Osteoblast (primary cell): ENCODE measurements at regions not wholly inside any gene's neighbourhood (a gene's known extent, or its start where the extent isn't known, plus 50 kb on each side); places are given as distances from the start of the nearest gene placed in this dataset.

Experiments
- DNase-seq: peaks from one replicate; pipeline ENCODE4 v3.0.0; 2011; ENCODE audit warnings: low spot score, mixed read lengths; ENCODE audit not compliant: insufficient read length; ENCODE audit errors: missing footprints
- H2AFZ ChIP-seq: 2 replicates; pipeline ENCODE4 v1.6.0; 2011; ENCODE audit warnings: mild to moderate bottlenecking, low read length
- H3K27ac ChIP-seq: 2 replicates; pipeline ENCODE4 v1.5.1; 2011; ENCODE audit warnings: mild to moderate bottlenecking, low read depth, low read length, moderate library complexity
- H3K27me3 ChIP-seq: 2 replicates; pipeline ENCODE4 v1.6.0; 2012; ENCODE audit warnings: mild to moderate bottlenecking, control low read depth, inconsistent platforms, low read length, moderate library complexity; ENCODE audit not compliant: insufficient read depth
- H3K36me3 ChIP-seq: 2 replicates; pipeline ENCODE4 v1.5.1; 2011; ENCODE audit warnings: mild to moderate bottlenecking, low read length, control low read depth, moderate library complexity; ENCODE audit not compliant: insufficient read depth
- H3K4me1 ChIP-seq: 2 replicates; pipeline ENCODE4 v1.5.1; 2011; ENCODE audit warnings: mild to moderate bottlenecking, low read length, control low read depth, moderate library complexity; ENCODE audit not compliant: insufficient read depth
- H3K4me2 ChIP-seq: 2 replicates; pipeline ENCODE4 v1.6.0; 2011; ENCODE audit warnings: mild to moderate bottlenecking, low read length; ENCODE audit not compliant: insufficient read depth
- H3K4me3 ChIP-seq: fragments of 200-600 bp; sonication (generic); 3 replicates; pipeline ENCODE4 v1.5.1; 2012; ENCODE audit warnings: mild to moderate bottlenecking, low read length, inconsistent platforms; ENCODE audit not compliant: insufficient read depth
- H3K79me2 ChIP-seq: 2 replicates; pipeline ENCODE4 v1.6.0; 2012; ENCODE audit warnings: mild to moderate bottlenecking, low read length, control low read depth, inconsistent platforms; ENCODE audit not compliant: insufficient read depth
- H3K9me3 ChIP-seq: 2 replicates; pipeline ENCODE4 v1.5.1; 2011; ENCODE audit warnings: low read depth, low read length, control low read depth
- H4K20me1 ChIP-seq: 2 replicates; pipeline ENCODE4 v1.6.0; 2012; ENCODE audit warnings: mild to moderate bottlenecking, low read length, control low read depth; ENCODE audit not compliant: insufficient read depth
- CTCF ChIP-seq: IDR thresholded peaks from 2 replicates; pipeline ENCODE4 v1.5.1; 2011; ENCODE audit warnings: mild to moderate bottlenecking, low read depth, low read length, moderate library complexity; ENCODE audit errors: extremely low read depth

- DNase-seq: no peak
- TF ChIP-seq CTCF: no peak
- Histone ChIP-seq H3K79me2 (no peaks in the 10 kb centered on the region), H4K20me1 (no peaks in the 10 kb centered on the region), H3K36me3 (no peaks in the 10 kb centered on the region), H3K27ac (no peak overlapping the region), H3K4me1 (no peaks in the 10 kb centered on the region), H3K9me3 (no peaks in the 10 kb centered on the region), H3K27me3 (no peaks in the 10 kb centered on the region), H3K4me3 (no peak overlapping the region), H3K4me2 (no peak overlapping the region), H2AFZ (no peak overlapping the region)
Measured at GRCh38 chr3:115286529-115287197, 139.6 kb upstream of the ZBTB20 start.

- no peaks in the 10 kb centered on the region for H3K9me3 ChIP-seq
- no peak overlapping the region for H2AFZ ChIP-seq
- H4K20me1 ChIP-seq: no peaks in the 10 kb centered on the region
- H3K4me2 ChIP-seq: no peak overlapping the region
- DNase-seq: no peak
- no peaks in the 10 kb centered on the region for H3K27me3 ChIP-seq
- H3K36me3 ChIP-seq: no peaks in the 10 kb centered on the region
- no peak overlapping the region for H3K4me3 ChIP-seq
- no peak overlapping the region for H3K27ac ChIP-seq
- H3K79me2 ChIP-seq: no peaks in the 10 kb centered on the region
- TF ChIP-seq CTCF: no peak
- H3K4me1 ChIP-seq: no peaks in the 10 kb centered on the region
Measured at GRCh38 chr3:115287198-115287597, 140.1 kb upstream of the ZBTB20 start.

GRCh38 chr3:115292131-115292530 is 145.0 kb upstream of the ZBTB20 start:
- TF ChIP-seq CTCF: no peak
- Histone ChIP-seq H3K4me2 (no peak overlapping the region), H3K9me3 (no peaks in the 10 kb centered on the region), H3K4me3 (no peak overlapping the region), H3K36me3 (no peaks in the 10 kb centered on the region), H2AFZ (no peak overlapping the region), H3K4me1 (no peaks in the 10 kb centered on the region), H3K27ac (no peak overlapping the region), H4K20me1 (no peaks in the 10 kb centered on the region), H3K79me2 (no peaks in the 10 kb centered on the region), H3K27me3 (no peaks in the 10 kb centered on the region)
- DNase-seq: no peak

- H3K36me3 ChIP-seq: no peaks in the 10 kb centered on the region
- H3K79me2 ChIP-seq: no peaks in the 10 kb centered on the region
- no peak for DNase-seq
- no peak for TF ChIP-seq CTCF
- H3K4me3 ChIP-seq: no peak overlapping the region
- H3K9me3 ChIP-seq: no peaks in the 10 kb centered on the region
- no peak overlapping the region for H2AFZ ChIP-seq
- no peaks in the 10 kb centered on the region for H4K20me1 ChIP-seq
- no peak overlapping the region for H3K27ac ChIP-seq
- H3K27me3 ChIP-seq: no peaks in the 10 kb centered on the region
- H3K4me1 ChIP-seq: no peaks in the 10 kb centered on the region
- H3K4me2 ChIP-seq: no peak overlapping the region
Measured at GRCh38 chr3:115292677-115293165, 145.6 kb upstream of the ZBTB20 start.
